HG02943 (cell line): ENCODE measurements at regions not wholly inside any gene's neighbourhood (a gene's known extent, or its start where the extent isn't known, plus 50 kb on each side); places are given as distances from the start of the nearest gene placed in this dataset.

Source experiments
- ATAC-seq: cut with Tn5 transposase; IDR thresholded peaks from one replicate; pipeline ENCODE4 v1.9.1; 2021; ENCODE audit warnings: mild to moderate bottlenecking, low read depth, moderate library complexity; ENCODE audit not compliant: unreplicated experiment

DNA sequence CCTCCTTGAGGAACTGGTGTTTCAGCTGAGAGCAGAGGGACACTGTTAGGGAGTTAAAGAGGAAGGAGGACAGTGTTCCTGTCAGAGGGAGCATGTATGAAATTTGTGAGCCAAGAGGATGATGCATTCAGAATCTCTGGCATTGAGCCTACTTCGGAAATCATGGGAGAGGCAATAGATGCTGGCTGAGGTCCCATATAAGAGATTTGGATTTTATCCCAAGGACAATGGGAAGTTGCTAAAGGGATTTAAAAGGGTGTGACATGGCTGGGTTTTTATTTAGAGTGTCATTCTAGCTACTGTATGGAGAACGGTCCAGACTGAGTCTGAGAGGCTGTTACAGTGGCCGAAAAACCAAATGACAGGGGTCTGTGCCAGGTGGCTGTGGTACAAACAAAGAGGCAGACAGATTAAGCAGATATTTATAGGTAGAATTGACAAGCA, 403.2 kb upstream of the B3GALT2 start:
- ATAC-seq, result no peak

DNA sequence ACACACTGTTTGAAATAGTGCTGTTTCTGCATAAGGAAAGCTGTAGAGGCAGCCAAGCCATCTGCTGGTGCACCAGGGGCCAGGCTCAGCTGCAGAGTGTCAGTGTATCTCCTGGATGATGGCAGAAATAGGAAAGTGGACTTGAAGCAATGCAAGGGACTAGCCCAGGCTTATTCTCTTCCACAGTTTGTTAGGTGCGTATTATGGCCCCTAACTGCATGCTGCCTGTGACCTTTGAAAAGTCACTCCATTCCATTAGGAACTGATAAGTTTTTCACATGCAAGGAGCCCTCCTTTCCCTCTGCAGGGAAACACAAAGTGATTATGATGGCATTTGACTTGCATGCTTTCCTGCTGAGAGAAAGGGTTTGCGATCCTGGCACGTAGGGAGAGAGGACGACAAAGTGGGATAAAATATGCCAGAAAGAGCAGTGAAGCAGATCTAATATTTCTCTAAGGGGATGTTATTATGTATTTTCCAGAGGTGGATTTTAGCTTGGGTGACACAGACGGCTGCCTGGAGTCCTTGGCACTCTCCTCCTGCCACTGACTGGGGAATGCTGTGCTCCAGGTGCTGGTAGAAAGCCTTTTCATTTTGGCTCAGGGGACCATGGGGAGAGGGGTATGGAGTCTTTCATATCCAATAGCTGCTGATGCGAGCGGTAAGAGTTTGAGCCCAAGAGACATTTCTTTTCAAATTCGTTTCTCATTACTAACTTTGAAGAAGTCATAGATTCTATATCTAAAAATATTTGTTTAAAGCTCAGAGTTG, 402.1 kb upstream of the B3GALT2 start:
- no peak for ATAC-seq

DNA sequence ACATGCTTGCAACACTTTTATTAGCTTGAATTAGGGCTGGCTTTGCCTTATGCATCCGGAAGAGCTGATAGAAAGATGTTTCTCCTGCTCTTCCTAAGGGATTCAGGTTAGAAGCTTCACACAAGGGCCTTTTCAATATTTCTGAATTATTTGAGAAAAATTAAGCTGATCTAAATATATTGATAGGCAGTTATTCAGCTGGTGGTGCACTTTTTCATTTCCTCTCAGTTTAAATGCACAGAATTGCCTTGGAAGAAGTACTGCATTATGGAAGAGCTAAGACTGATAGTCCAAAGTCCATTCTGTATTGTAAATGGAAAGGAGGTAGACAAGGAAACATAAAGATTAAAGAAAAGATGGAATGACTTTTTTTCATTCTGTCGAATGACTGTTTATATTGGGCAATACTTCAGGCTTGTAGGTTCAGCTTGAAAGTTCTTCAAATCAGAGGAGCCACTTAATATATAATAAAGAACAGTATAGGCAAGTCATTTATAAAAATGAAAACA, 398.4 kb upstream of the B3GALT2 start:
- ATAC-seq, result no peak

DNA sequence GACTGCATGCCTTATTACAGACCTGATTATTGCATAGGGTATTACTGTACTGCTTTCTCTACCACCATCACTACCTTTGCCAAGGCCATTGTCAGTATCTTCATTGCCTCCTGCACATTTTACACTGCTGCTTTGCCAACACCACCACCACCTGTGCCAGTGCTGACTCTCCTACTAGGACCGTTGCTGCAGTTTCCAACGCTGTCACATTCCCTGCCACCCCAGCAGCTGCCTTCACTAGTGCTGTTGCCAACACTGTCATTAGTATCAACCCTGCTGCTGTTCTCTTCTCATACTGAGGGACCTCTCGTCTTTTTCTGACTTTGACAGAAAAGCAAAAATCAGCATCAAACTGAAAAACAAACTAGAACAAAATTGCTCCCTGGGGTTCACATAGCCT, 394.9 kb upstream of the B3GALT2 start:
- no peak for ATAC-seq

DNA sequence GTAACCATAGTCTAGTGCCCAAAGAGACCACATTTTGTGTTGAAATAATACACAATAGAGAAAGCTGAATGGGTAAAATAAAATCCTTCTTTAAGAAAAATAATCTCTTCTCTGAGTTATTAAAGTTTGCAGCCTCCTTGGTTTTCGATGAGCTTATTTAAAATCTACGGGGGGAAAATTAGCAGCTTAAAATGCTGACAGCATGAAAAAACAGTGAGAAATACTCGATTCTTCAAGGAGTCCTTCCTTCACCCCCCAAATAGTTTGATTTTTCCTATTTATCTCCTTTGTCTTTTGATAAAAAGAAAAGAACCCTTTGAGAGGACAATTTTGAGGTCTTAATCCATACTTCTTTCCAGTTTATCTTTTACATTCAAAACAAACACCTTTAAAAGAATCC, 394.0 kb upstream of the B3GALT2 start:
- ATAC-seq, result no peak

DNA sequence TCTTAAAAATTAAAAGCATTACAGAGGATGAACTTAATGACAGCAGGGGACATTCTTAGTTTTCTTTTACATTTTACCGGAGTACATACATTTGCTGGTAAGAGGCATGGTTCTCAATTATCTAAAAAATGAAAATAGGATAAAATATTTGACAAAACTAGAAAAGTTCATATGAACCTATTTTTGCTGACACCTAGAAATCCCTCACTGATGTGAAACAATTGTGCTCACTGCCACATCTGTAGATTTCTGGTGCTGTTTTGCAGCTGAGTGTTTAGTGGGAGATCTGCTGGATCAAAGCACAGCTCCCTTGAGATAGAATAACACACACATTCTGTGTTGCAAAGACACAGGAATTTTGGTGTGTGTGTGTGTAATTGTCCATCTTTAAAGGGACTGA, 392.9 kb upstream of the B3GALT2 start:
- no peak for ATAC-seq

DNA sequence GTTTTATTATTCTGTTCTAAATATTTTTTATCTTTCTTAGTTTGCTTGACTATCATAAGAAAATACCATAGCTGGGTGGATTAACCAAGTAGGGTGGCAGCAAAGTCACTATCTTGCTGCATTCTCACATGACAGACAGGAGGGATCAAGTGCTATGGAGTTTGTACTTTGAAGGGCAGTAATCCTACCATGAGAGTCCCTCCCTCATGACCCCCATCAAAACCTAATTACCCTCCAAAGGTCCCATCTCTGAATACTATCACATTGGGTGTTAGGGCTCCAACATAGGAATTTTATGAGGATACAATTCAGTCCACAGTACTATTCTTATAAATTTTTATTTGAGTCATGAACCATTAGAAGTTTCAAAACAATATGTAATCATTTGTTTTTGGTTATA, 388.5 kb upstream of the B3GALT2 start:
- no peak for ATAC-seq

DNA sequence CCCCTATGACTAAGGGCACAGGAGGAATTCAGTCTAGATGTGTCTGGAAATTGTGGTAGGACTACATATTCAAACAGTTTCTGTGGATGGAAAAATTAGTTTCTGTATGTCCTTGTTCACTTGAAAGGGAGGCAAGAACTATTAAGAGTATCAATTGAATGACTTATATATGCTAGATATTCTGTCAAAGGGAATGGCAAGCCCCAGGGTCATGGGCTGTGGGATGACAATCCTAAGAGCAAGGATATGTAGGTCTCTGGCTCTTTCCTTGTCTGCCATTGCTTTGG, 383.5 kb upstream of the B3GALT2 start:
- no peak for ATAC-seq

DNA sequence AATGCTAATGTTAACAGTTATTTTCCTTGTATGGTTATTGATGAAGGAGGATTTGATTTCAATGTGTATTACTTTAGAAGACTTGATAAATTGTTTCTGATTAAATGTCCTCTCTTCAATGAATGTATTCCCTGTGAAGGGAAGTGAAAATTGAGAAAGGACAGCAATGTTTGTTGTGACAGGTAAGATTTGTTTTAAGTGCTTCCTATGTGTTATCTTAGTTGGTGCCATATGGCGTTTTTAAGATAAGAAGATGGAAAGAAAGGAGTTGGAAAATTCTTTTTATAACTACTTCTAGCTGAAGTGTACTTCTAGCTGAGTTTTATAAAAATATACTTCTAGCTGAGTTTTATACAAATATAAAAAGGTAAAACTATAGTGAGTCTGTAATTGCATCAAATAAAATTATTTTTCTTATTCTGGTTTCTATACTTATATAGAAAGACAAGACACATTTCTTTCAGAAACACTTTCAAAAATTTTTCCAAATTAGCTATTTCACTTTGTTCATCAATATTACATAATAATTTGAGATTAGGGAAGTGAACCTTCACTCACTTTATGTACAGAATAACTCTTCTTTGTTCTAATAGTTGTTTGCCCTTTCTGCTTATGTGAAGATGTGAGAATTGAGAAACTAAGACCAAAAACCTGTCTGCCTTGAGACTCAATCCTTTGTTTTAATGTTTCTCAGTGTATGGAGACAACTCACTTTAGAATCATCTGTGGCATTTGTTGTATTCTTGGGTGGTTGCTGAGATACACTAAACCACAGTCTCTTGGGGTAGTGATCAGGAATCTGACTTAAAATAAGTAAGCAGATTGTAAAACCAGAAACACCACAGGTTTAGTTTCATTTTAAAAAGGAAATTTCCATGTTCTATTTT, 382.9 kb upstream of the B3GALT2 start:
- no peak for ATAC-seq

DNA sequence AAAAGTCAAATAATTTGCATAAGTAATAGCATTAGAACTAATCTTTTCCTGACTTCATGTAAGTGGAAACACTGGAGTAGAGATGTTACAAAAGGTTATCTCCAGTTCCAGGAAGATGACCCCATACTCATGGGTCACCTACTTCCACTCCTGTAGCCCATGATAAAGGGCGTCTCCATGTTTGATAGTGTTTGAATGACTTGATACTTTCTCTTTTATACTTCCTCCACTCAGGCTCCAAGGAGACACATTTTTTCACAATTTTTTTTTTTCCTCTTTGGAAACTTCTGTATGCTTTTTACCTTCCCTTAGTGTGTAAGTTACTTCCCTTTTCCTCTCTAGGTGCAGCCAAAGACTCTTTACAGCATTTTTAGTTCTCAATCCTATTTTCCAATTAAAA, 382.1 kb upstream of the B3GALT2 start:
- no peak for ATAC-seq

DNA sequence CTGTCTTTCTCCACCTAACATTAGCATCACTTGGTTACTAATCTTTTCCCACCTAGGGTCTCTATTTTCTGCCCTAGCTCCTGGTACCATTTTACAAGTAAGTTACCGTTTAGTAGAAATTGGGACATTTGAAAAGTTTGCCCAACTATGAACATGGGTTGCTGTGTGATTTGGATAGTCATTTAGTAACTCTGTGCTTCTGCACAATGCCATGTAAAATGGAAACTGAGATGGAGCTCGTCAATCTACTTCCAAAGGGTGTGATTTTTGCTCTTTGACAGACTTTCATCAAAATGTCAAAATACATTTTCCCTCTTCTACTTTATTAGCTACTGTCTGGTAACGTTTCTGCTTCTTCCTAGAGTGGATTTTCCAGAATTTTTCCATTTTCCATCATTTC, 381.5 kb upstream of the B3GALT2 start:
- ATAC-seq, result no peak

DNA sequence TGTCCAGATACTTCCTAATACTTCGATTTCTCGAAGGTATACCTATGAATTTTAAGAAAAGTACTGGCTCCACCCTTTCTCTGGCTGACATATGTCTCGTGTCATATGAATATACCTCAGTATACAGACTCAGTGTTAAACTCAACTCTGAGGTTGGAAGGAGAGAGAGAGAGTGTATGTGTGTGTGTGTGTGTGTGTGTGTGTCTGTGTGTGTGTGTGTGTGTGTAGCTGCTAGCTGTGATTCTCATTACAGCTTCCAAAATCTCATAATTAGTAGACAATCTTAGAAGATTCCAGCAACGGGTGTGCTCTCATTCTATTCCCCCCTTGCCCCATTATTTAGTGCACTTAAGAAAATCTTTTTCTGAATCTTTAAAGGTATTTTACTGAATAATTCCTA, 380.3 kb upstream of the B3GALT2 start:
- ATAC-seq, result no peak

DNA sequence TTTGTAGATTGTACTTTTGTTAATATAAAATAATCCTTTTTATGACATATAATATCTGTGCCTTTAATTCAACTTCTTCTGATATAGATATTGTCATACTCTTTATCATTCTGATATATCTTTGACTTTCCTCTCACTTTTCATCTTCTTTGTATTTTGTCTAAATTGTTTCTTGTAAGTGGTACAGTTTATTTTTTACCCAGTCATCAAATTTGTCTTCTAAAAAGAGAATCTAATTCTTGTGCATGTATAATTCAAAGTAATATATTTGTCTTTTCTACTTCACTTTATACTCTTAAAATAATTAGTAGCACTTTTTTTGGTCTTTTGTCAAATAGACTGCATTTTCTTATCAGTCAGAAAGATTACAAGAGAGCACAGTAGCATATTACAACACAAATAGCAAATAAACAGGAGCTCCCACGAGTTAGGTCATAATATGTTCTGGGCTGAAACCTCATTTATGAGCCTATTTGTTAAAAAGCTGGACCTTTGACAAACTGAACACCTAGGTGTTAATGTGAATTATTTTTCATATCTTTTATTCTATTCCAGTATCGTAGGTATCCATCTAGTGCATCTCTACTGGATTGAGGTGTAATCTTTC, 379.7 kb upstream of the B3GALT2 start:
- no peak for ATAC-seq

DNA sequence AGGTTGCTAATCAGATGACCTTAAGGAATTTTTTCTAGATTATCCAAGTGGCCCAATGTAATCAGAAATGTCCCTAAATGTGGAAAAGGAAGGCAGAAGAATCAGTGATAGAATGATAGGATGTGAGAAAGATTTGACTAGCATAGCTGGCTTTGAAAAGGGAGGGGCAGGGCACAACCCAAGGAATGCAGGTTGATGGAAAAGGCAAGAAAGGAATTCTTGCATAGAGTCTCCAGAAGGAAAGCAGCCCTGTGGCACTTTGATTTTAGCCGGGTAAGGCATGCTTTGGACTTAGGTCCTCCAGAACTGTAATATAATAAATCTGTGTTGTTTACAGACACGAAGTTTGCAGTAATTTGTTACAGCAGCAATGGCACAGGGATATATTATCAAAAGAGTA, 375.7 kb upstream of the B3GALT2 start:
- no peak for ATAC-seq

DNA sequence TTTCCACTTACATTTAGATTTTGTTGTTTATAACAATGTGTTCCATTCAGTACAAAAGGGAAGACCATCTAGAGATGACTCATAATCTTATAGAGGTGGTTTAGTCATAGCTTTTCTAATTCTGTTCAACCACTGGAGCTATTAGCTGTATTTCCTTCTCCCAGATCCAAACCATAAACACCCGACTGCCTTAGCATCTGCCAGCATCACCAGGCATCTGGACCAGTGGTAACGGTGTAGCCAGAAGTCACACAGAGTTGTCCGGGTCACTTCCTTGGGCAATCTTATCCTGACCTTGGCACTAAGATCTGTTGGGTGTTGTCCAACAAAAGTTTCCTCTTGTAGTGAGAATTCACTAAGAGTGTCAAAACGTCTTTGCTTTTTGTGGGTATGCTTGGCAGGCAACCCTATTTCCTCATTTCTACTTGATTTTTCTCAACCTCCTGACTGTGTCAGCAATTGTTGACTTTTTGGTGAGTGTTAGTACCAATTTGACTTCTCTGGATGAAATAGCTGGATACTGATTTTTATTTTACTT, 372.1 kb upstream of the B3GALT2 start:
- ATAC-seq, result no peak

DNA sequence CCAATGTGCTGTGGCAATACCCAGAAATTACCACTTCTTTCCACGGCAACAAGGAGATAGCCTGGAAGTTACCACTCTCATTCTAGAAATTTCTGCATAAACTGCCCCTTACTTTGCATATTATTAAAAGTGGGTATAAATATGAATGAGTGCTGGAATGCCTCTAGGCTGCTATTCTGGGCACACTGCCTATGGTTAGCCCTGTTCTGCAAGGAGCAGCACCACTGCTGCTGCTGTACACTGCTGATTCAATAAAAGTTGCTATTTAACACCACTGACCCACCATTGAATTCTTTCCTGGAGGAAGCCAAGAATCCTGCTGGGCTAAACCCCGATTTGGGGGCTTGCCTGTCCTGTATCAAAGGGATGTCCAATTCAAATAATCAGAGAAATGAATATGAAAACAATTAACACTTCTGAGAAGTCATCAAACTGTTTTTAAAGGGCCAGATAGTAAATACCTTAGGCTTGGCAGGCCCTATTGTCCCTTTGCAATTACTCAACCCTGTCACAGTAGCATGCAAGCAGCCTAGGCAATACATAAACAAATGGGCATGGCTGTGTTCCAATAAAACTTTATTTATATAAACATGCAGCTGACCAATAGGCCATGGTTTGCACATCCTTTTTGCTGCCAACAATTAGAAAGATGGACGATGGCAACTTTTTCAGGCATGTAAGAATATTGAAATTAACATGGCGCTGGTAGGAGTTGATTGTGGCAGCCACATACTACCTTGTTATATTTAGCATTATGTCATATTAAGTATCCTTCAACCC, 369.4 kb upstream of the B3GALT2 start:
- ATAC-seq, result no peak

DNA sequence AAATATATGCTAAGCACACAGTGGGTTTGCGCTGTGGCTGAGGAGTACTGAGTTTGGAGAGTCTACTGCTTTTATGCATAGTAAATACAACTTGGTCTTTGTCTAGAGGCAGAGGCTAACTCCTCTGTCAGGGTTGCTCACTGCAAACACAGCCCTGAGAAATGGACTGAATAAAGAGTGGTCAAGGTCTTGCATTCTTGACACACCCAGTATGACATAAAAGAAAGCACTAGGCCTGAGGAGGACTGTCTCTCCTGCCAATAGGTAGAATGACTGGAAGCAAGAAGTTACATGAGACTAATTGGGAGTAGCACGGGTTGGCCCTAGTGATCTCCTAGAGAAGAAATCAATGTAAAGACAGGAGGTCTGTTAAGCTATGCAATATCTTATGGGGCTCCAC, 367.2 kb upstream of the B3GALT2 start:
- ATAC-seq, result no peak

DNA sequence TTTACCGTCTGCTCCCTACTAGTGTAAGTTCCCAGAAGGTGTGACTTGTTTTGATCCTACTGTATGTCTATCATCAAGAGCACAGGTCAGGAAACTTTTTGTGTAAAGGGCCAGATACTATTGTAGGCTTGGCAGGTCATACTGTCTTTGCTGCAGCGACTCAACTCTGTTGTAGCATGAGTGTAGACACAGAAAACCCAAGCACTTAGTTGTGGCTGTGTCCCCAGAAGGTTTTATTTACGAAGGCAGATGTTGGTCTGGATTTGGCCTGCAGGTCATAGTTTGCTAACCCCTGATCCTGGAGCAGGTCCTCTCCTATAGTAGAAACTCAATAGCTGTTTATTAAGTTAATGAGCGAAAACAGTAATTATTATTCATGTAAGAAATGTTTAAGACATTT, 365.9 kb upstream of the B3GALT2 start:
- ATAC-seq, result no peak

DNA sequence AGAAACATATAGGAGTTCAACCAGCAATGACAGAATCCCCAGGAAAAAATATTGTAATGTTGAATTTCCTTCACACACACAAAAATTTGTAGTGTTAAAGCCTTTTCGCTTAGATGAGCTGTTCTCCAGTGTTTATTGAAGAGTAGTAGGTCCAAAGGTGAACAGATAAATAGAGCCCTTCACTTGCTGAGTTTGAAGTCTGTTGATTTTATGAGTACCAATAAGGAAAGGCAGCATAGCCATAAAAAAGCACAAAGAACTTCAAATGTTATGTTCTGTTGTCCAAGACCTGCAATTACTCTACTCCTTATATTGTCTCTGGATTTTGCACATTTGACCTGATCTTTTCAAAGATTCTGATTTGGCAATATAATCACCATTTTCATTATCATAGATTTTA, 362.7 kb upstream of the B3GALT2 start:
- ATAC-seq, result no peak

DNA sequence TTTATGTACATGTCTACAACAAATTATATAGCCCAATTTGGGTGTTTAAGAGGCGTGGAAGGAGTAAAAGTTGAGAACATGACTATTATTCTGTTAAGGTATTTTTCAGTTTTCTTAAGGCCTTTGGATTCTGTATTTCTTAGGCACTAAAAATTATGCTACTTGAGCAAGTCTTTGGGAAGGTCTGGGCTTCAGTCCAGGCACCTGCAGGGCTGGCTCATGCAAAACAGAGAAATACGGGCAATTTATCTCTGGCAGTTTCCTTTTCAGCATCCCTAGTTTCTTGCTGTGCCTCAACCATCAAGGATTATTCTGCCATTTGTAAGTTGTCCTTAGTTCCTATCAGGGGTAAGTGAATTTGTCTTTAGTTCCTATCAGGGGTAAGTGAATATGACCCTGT, 358.8 kb upstream of the B3GALT2 start:
- no peak for ATAC-seq
